ENCODE measurements at regions not wholly inside any gene's neighbourhood (a gene's known extent, or its start where the extent isn't known, plus 50 kb on each side); places are given as distances from the start of the nearest gene placed in this dataset.

GRCh38 chr1:195085196-195085595 is 1523.0 kb downstream of the KCNT2 start:
- H3K36me3 ChIP-seq (ENCODE audit: control insufficient read depth, insufficient read depth, low read length): no peaks in the 10 kb centered on the region
- H3K9ac ChIP-seq (ENCODE audit: low read depth, low read length): no peak overlapping the region
- no peaks in the 10 kb centered on the region for H3K27me3 ChIP-seq (ENCODE audit: control insufficient read depth, insufficient read depth, low read length)
- no peak overlapping the region for H3K4me3 ChIP-seq (ENCODE audit: low read depth, low read length)
- H3K4me1 ChIP-seq (ENCODE audit: control insufficient read depth, insufficient read depth, low read length): no peaks in the 10 kb centered on the region
- no peaks in the 10 kb centered on the region for H3K9me3 ChIP-seq (ENCODE audit: control insufficient read depth, insufficient read depth, low read length)

- Histone ChIP-seq H3K36me3 (ENCODE audit: control insufficient read depth, insufficient read depth, low read length) (no peaks in the 10 kb centered on the region), H3K27me3 (ENCODE audit: control insufficient read depth, insufficient read depth, low read length) (no peaks in the 10 kb centered on the region), H3K9me3 (ENCODE audit: control insufficient read depth, insufficient read depth, low read length) (no peaks in the 10 kb centered on the region), H3K9ac (ENCODE audit: low read depth, low read length) (no peak overlapping the region), H3K4me3 (ENCODE audit: low read depth, low read length) (no peak overlapping the region), H3K4me1 (ENCODE audit: control insufficient read depth, insufficient read depth, low read length) (no peaks in the 10 kb centered on the region)
Measured at GRCh38 chr1:195082183-195082582, 1526.1 kb downstream of the KCNT2 start.

GRCh38 chr1:195076682-195077081 is 1531.6 kb downstream of the KCNT2 start:
- no peaks in the 10 kb centered on the region for H3K9me3 ChIP-seq (ENCODE audit: control insufficient read depth, insufficient read depth, low read length)
- no peaks in the 10 kb centered on the region for H3K36me3 ChIP-seq (ENCODE audit: control insufficient read depth, insufficient read depth, low read length)
- no peak overlapping the region for H3K9ac ChIP-seq (ENCODE audit: low read depth, low read length)
- H3K4me1 ChIP-seq (ENCODE audit: control insufficient read depth, insufficient read depth, low read length): no peaks in the 10 kb centered on the region
- H3K27me3 ChIP-seq (ENCODE audit: control insufficient read depth, insufficient read depth, low read length): no peaks in the 10 kb centered on the region
- H3K4me3 ChIP-seq (ENCODE audit: low read depth, low read length): no peak overlapping the region

- Histone ChIP-seq H3K36me3 (ENCODE audit: control insufficient read depth, insufficient read depth, low read length) (no peaks in the 10 kb centered on the region), H3K9ac (ENCODE audit: low read depth, low read length) (no peak overlapping the region), H3K9me3 (ENCODE audit: control insufficient read depth, insufficient read depth, low read length) (no peaks in the 10 kb centered on the region), H3K4me1 (ENCODE audit: control insufficient read depth, insufficient read depth, low read length) (no peaks in the 10 kb centered on the region), H3K27me3 (ENCODE audit: control insufficient read depth, insufficient read depth, low read length) (no peaks in the 10 kb centered on the region), H3K4me3 (ENCODE audit: low read depth, low read length) (no peak overlapping the region)
Measured at GRCh38 chr1:195075973-195076372, 1532.3 kb downstream of the KCNT2 start.

GRCh38 chr1:195071461-195071860 is 1536.8 kb downstream of the KCNT2 start:
- Histone ChIP-seq H3K36me3 (ENCODE audit: control insufficient read depth, insufficient read depth, low read length) (no peaks in the 10 kb centered on the region), H3K9me3 (ENCODE audit: control insufficient read depth, insufficient read depth, low read length) (no peaks in the 10 kb centered on the region), H3K4me1 (ENCODE audit: control insufficient read depth, insufficient read depth, low read length) (no peaks in the 10 kb centered on the region), H3K4me3 (ENCODE audit: low read depth, low read length) (no peak overlapping the region), H3K27me3 (ENCODE audit: control insufficient read depth, insufficient read depth, low read length) (no peaks in the 10 kb centered on the region), H3K9ac (ENCODE audit: low read depth, low read length) (no peak overlapping the region)

GRCh38 chr1:195065437-195065836 is 1542.8 kb downstream of the KCNT2 start:
- H3K9ac ChIP-seq (ENCODE audit: low read depth, low read length): no peak overlapping the region
- H3K27me3 ChIP-seq (ENCODE audit: control insufficient read depth, insufficient read depth, low read length): no peaks in the 10 kb centered on the region
- H3K4me1 ChIP-seq (ENCODE audit: control insufficient read depth, insufficient read depth, low read length): no peaks in the 10 kb centered on the region
- H3K36me3 ChIP-seq (ENCODE audit: control insufficient read depth, insufficient read depth, low read length): no peaks in the 10 kb centered on the region
- no peak overlapping the region for H3K4me3 ChIP-seq (ENCODE audit: low read depth, low read length)
- no peaks in the 10 kb centered on the region for H3K9me3 ChIP-seq (ENCODE audit: control insufficient read depth, insufficient read depth, low read length)

- H3K4me3 ChIP-seq (ENCODE audit: low read depth, low read length): no peak overlapping the region
- H3K36me3 ChIP-seq (ENCODE audit: control insufficient read depth, insufficient read depth, low read length): no peaks in the 10 kb centered on the region
- H3K27me3 ChIP-seq (ENCODE audit: control insufficient read depth, insufficient read depth, low read length): no peaks in the 10 kb centered on the region
- no peak overlapping the region for H3K9ac ChIP-seq (ENCODE audit: low read depth, low read length)
- H3K4me1 ChIP-seq (ENCODE audit: control insufficient read depth, insufficient read depth, low read length): no peaks in the 10 kb centered on the region
- no peaks in the 10 kb centered on the region for H3K9me3 ChIP-seq (ENCODE audit: control insufficient read depth, insufficient read depth, low read length)
Measured at GRCh38 chr1:195064358-195064757, 1543.9 kb downstream of the KCNT2 start.

GRCh38 chr1:195054217-195054687 is 1554.0 kb downstream of the KCNT2 start:
- no peak overlapping the region for H3K9ac ChIP-seq (ENCODE audit: low read depth, low read length)
- no peaks in the 10 kb centered on the region for H3K9me3 ChIP-seq (ENCODE audit: control insufficient read depth, insufficient read depth, low read length)
- H3K4me1 ChIP-seq (ENCODE audit: control insufficient read depth, insufficient read depth, low read length): no peaks in the 10 kb centered on the region
- no peak overlapping the region for H3K4me3 ChIP-seq (ENCODE audit: low read depth, low read length)
- no peaks in the 10 kb centered on the region for H3K36me3 ChIP-seq (ENCODE audit: control insufficient read depth, insufficient read depth, low read length)
- no peaks in the 10 kb centered on the region for H3K27me3 ChIP-seq (ENCODE audit: control insufficient read depth, insufficient read depth, low read length)

GRCh38 chr1:195053478-195053877 is 1554.8 kb downstream of the KCNT2 start:
- no peak overlapping the region for H3K4me3 ChIP-seq (ENCODE audit: low read depth, low read length)
- H3K4me1 ChIP-seq (ENCODE audit: control insufficient read depth, insufficient read depth, low read length): no peaks in the 10 kb centered on the region
- H3K36me3 ChIP-seq (ENCODE audit: control insufficient read depth, insufficient read depth, low read length): no peaks in the 10 kb centered on the region
- H3K9me3 ChIP-seq (ENCODE audit: control insufficient read depth, insufficient read depth, low read length): no peaks in the 10 kb centered on the region
- no peaks in the 10 kb centered on the region for H3K27me3 ChIP-seq (ENCODE audit: control insufficient read depth, insufficient read depth, low read length)
- H3K9ac ChIP-seq (ENCODE audit: low read depth, low read length): no peak overlapping the region

- no peaks in the 10 kb centered on the region for H3K27me3 ChIP-seq (ENCODE audit: control insufficient read depth, insufficient read depth, low read length)
- H3K9ac ChIP-seq (ENCODE audit: low read depth, low read length): no peak overlapping the region
- no peaks in the 10 kb centered on the region for H3K36me3 ChIP-seq (ENCODE audit: control insufficient read depth, insufficient read depth, low read length)
- H3K4me1 ChIP-seq (ENCODE audit: control insufficient read depth, insufficient read depth, low read length): no peaks in the 10 kb centered on the region
- no peaks in the 10 kb centered on the region for H3K9me3 ChIP-seq (ENCODE audit: control insufficient read depth, insufficient read depth, low read length)
- no peak overlapping the region for H3K4me3 ChIP-seq (ENCODE audit: low read depth, low read length)
Measured at GRCh38 chr1:195047772-195048171, 1560.5 kb downstream of the KCNT2 start.

GRCh38 chr1:195045072-195045471 is 1563.2 kb downstream of the KCNT2 start:
- Histone ChIP-seq H3K4me3 (ENCODE audit: low read depth, low read length) (no peak overlapping the region), H3K9me3 (ENCODE audit: control insufficient read depth, insufficient read depth, low read length) (no peaks in the 10 kb centered on the region), H3K4me1 (ENCODE audit: control insufficient read depth, insufficient read depth, low read length) (no peaks in the 10 kb centered on the region), H3K27me3 (ENCODE audit: control insufficient read depth, insufficient read depth, low read length) (no peaks in the 10 kb centered on the region), H3K36me3 (ENCODE audit: control insufficient read depth, insufficient read depth, low read length) (no peaks in the 10 kb centered on the region), H3K9ac (ENCODE audit: low read depth, low read length) (no peak overlapping the region)

- Histone ChIP-seq H3K4me1 (ENCODE audit: control insufficient read depth, insufficient read depth, low read length) (no peaks in the 10 kb centered on the region), H3K27me3 (ENCODE audit: control insufficient read depth, insufficient read depth, low read length) (no peaks in the 10 kb centered on the region), H3K9ac (ENCODE audit: low read depth, low read length) (no peak overlapping the region), H3K36me3 (ENCODE audit: control insufficient read depth, insufficient read depth, low read length) (no peaks in the 10 kb centered on the region), H3K4me3 (ENCODE audit: low read depth, low read length) (no peak overlapping the region), H3K9me3 (ENCODE audit: control insufficient read depth, insufficient read depth, low read length) (no peaks in the 10 kb centered on the region)
Measured at GRCh38 chr1:195030793-195031192, 1577.4 kb downstream of the KCNT2 start.

GRCh38 chr1:195026792-195027191 is 1581.4 kb downstream of the KCNT2 start:
- Histone ChIP-seq H3K36me3 (ENCODE audit: control insufficient read depth, insufficient read depth, low read length) (no peaks in the 10 kb centered on the region), H3K4me1 (ENCODE audit: control insufficient read depth, insufficient read depth, low read length) (no peaks in the 10 kb centered on the region), H3K27me3 (ENCODE audit: control insufficient read depth, insufficient read depth, low read length) (no peaks in the 10 kb centered on the region), H3K4me3 (ENCODE audit: low read depth, low read length) (no peak overlapping the region), H3K9me3 (ENCODE audit: control insufficient read depth, insufficient read depth, low read length) (no peaks in the 10 kb centered on the region), H3K9ac (ENCODE audit: low read depth, low read length) (no peak overlapping the region)

Measured in iPS-15b (cell line).